AG08395 (cell line): ENCODE measurements at regions not wholly inside any gene's neighbourhood (a gene's known extent, or its start where the extent isn't known, plus 50 kb on each side); places are given as distances from the start of the nearest gene placed in this dataset.

Experiments
- DNase-seq: peaks from one replicate; pipeline ENCODE4 v3.0.0; 2012; ENCODE audit warnings: mixed read lengths, low spot score

DNA sequence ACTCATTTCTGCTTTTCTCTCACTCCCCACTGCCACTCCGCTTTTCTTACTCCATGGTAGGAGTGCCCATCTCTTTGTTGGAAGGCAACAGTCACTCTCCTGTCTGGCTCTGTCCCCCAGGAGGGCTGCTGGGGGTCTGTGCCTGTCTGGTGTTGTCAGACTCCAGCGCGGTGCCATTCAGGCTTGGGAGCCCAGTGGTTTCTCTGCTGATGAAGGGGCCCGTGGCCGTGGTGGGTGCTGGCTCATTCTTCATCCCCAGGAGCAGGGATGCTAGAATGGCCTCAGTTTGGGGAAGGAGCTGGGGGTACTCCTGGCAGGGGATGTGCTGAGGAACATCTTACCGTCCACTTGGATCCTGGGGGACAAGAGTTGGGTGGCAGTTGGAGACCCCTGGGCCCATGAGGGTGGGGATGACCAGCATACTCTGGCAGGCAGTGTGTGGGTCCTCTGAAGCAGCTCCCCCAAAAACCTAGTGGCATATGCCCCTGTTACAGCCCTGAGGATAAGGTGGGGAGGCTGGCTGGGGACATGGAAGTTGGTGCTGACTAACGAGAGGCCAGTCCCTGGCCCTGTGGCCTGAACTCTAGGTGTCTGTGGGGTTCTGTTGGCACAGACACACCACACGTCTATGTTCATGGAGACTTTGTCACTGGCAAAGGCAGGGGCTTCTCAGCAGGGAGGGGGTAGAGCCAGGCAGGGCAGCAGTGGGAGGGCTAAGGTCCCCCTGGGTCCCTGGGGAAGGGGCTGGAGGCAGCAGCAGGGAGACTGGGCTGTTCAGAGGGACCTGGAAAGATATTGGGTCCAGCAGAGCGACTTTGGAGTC lies 102.8 kb upstream of the RET start:
- DNase-seq: no peak

DNA sequence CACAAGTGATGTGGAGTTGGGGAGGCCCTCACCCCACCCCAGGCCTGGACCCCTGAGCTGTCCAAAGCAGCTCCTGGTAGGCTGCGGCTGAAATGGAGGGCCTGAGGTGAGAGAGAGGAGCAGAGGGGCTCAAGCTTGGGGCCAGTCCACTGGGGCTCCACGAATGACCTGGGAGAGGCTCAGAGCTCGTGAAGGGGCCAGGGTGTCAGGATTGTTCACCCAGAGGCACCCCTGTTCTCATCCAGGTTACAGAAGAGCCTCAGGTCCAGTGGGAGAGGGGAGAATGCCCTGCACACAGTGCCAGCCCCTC lies 102.2 kb upstream of the RET start:
- no peak for DNase-seq

DNA sequence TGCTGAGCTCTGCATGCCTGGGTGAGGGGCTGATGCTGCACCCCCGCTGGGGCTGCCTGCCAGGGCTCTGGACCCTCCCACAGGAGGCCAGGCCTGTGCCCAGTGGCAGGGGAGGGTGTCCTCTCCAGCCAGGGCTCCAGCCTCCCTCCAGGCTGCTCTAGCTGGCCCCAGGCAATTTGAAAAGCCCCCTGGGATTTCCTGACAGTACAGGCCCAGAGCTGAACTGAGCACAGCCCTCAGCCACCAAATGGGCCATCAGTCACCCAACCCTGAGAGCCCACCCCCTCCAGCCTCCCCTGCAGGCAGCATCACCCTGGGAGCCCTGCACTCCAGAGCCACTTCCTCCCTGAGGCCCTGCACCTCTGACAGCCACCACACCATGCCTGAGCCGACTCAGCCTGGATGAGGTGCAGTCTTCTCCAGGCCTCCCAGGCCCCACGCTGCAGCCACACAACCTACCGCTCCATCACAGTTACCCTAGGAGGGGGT lies 101.8 kb upstream of the RET start:
- no peak for DNase-seq

DNA sequence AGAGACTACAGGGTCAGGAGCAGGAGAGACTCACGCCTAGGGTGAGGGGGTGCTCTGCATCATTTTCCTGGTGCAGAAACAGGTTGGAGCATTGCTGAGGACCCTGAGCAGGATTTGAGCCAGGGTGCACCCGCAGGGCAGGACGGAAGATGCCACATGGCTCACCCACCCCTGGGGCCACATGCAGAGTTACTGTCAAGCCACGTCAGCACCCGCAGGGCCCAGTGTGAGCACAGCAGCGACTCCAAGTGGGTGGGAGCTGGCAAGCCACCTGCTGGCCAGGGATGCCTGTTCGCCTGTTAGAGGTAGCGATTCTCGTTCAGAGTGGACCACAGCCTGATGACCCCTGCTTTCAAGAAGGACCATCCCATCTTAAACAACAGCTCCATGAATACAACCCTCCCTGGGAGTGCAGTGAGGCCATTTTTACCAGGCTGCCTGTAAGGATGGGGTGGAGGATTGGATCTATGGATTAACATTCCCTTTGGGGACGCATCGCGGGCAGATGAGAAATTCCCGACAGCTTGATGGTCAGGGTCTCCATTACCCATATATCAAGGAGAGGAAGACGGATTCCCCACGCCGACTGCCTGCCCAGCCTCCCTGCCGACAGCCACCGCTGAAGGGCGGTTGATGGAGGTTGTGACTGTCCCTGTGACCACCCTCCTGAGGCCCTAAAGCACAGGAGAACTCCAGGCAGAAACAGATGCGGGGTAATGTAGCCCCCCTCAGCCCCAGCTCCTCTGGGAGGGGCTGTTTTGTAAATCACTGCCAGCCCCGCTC lies 101.1 kb upstream of the RET start:
- DNase-seq: no peak

DNA sequence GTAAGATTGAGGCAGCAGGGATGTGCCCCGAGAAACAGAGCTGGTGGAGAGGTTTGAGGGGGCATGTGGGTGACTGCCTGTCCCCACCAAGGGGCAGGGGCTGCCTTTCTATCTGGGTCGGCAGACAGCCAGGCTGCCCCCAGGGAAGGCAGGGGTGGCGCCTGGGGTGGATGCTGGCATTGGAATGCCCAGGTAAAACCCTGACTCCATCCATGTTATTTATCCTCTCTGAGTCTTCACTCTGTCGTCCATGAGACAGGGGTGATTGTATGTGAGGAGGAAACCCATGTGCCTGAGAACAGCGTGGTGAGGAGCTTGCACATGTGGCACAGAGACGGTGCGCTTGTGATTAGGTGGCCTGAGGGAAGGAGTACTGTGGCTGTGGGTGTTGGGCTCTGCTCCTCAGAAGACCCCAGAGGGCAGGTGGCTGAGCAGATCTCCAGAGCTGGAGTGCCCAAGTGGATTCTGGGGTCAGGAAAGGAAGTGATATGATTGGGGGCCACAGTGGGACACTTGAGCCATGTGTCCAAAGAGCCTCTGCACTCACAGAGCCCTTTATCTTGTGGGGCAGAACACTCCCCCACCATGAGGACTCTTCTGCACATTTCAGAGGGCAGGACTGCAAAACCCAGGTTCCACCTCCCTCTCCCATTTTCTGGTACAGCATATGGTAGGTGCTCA lies 100.4 kb upstream of the RET start:
- DNase-seq: no peak

DNA sequence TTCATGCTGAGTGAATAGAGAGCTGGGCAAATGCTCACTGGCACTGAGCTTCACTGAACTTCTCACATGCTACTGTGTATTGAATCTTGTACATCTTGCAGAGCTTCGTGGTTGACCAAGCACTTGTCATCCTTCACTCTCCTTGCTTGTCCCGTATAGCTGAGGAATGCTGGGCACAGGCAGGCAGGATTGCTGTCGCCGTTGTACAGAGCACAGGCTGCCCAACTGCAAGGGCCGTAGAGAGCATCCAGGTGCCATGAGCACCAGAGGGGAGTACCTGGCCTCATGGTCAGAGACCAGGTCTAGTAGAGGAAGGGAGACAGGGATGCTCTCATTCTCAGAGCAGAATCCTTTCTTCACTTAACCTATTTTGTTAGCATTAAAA lies 99.8 kb upstream of the RET start:
- no peak for DNase-seq

DNA sequence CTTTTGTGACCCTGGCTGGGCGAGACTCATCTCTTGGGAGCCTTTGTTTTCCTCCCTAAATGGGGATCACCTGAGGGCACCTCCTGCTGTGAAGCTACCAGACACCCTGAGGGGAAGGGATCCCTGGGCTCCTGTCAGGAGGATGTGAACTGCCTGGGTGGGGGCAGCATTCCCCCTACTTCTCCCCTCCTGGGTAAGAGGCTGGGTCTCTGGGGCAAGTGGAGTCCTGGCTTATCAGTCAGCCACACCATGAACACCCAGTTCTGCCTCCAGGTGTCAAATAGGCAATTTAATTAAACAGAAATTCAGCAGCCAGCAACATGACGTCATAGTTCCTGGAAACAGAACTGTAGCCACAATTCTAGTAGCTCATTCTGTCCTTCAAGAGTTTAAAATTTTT lies 97.7 kb upstream of the RET start:
- DNase-seq: no peak

DNA sequence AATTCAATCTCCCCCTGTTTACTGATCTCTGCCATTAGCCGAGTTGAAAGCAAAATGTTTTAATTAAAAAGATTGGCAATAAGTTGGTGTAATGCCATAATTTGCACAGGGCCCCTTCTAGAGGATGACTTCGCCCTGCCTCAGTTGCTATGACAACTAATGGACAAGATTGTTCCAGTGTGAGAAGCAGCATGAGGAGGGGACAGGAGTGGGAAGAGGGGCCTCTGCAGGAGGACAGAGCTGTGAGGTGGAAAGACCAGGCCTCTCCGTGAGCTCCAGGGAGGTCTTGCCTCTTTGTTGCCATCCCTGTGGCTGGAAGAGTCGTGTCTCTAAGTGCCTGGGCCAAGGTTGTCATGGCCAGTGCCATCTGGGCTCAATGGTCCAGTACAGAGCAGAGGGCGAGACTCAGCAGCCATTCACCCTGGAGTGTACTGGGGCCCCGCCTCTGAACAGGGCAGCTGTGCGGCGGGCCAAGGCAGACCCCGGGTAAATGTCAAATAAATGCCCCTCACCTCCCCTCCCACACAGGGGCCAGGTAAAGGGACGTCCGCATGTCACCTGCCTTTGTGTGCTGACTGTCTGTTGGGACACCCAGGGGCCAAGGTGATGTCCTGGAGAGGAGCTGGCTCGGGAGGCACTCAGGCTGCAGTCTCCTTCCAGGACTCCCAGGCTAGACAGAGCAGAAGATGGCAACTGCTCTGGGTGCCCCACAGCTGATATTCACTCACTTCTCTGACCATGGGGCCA lies 97.0 kb upstream of the RET start:
- no peak for DNase-seq

DNA sequence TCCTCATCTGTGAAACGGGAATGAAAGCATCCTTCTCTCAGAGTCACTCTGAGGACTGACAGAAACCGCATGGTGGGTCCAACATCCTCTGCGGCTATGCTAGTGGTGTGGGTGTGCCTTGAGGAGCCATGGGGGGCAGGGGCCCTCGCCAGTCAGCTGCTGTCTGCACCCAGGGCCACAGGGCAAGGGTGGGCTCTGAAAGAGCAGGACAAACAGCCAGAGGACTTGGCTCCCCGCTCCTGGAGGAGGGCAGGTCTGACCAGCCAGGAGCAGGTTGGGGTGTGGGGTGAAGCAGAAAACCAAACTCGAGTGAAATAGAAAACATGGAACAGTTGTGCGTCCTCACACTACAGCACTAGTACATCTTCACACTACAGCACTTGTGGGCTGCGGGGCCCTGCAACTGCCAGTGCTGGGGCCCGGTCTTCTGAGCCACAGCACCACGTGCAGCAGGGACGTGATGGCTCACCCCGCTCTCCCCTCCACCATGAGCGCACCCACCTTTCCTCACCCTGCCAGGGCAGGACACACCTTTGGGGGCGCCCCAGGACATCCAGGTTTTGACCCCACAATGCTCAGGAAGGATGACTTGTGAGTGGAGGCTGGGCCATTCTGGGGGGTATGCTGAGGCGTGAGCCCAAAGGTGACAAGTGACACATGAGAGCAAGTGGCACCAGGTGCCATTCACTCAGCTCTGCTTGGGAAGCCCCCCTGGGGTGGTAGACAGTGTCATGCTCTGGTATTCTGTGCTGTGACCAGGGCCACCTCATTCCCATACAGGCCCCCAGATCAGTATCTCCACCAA lies 96.1 kb upstream of the RET start:
- DNase-seq: no peak

DNA sequence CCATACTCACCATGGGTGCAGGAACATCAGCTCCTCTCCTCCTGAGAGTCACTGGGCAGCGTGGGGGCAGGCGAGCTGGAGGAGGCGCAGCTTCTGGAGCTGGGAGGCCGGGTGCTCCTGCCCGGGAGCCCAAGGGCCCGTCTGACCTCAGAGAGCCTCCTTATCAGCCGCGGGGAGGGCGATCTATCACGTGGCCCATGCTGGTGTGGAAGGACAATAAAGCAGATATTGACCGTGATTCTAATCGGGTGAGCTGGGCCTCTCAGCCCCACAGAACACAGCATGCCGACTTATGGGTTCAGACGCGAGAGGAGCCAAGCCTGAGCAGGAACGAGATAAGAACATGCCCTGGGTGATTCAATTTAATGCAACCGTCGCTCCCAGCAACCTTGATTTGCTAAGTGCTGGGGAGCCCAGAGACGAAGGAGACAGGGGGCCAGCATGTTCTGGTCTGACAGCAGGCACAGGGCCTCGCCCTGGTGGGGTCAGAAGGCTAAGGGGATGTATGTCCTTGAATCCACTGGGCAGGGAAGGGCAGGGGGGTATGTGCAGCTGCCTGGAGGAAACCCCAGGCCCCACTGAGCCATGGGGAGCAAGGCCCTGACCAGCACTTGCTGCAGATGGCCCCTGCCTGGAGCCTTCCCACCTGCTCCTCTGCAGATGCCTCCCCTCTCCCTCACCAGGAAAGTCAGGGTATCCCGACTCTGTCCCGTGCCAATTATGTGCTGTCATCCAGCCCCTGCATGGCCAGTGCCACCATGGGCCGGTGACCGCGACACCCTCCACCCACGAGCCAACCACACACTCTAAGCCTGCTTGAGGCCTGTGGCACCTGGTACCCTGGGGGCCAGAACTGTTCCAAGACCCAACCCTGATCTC lies 95.3 kb upstream of the RET start:
- DNase-seq: no peak

DNA sequence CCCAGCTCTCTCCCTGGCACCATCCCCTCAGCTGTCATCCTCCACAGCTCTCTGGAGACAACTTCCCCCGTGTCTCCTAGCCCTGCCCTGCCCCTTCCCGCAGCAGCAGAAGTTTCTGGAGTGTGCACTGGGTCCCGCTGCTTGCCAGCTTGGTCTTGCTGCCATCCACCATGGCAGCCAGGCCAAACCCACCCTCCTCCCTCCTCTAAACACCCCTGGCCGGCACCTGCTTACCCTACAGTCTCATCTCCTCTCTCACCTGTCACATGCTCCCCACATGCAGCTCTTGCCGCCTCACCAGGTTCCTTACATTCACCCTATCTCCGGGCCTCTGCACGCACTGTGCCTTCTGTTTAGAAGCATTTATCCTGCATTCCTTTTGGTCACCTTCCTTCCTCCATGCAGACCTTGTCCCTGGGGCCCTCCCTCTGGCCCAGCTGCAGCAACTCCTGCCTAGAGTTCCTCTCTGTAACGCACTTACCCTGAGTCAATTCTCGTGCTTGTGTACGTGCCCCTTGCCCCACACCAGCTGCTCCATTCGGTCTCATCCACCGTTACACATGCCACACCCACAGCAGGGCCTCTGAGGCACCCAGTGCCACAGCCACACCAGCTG lies 93.9 kb upstream of the RET start:
- no peak for DNase-seq

DNA sequence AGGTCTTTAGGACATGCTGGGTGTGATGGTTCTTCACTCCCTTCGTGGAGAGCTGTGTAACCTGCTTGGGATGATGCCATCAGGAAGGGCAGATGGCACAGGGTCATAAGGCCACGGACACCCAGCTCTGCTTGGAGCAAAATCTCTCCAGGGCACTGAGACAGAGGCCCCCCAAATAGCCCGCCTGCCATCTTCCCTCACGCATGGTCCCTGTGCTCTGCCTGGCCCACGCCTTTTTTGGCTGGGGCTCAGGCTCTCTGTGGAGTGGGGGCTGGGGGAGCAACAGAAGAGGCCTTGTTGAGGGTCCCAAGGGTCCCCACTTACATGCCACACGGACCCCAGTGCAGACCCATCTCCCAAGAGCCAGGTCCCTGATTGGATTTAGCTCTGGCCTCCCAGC lies 93.3 kb upstream of the RET start:
- no peak for DNase-seq

DNA sequence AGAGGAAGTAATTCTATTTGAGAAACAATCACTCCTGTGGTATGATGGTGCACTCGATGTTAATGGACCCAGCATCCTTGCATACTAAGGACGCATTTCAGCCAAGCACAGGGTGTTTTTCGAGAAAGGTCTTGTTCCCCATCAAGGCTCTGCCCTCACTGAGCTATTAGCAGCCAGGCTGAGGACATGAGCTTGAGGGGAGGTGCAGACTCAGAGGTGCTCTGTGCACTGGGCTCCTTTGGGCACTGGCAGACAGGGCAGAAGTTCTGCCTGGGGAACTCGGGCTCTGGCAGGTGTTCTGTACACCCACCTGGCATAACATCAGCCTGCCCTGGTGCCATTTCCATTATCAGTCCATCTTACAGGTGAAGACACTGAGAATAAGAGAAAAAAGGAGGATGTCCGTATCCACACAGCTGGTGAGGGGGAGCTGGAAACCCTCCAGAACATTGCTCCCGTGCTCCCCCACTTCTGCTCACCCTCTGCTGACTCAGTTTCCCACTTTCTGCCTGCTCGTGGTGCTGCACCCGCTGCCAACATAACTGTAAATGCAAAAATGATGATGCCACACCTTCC lies 92.7 kb upstream of the RET start:
- no peak for DNase-seq

DNA sequence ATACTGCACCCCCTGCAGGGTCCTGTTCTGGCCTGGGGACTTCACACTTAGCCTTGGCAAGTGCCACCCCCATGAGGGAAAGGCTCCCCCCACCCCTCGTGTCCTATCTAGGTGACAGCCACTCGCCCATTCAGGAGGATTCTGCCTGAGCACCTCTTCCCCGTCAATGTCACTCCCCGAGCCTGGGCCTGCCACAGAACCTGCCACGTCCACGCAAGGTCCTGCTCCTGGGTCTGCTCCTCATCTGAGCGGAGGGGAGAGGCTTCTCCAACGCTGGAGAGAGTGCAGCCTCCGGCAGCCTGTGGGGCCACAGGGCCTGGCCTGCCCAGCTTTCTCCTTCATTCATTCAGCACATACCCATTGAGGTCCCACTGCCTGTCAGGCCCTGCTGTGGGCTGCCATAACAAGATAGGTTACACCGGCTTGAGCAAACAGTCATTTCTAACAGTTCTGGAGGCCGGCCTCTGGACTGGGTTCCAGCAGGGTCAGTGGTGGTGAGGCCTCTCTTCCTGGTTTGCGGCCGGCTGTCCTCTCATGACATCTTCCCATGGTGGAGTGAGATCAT lies 92.0 kb upstream of the RET start:
- DNase-seq: no peak

DNA sequence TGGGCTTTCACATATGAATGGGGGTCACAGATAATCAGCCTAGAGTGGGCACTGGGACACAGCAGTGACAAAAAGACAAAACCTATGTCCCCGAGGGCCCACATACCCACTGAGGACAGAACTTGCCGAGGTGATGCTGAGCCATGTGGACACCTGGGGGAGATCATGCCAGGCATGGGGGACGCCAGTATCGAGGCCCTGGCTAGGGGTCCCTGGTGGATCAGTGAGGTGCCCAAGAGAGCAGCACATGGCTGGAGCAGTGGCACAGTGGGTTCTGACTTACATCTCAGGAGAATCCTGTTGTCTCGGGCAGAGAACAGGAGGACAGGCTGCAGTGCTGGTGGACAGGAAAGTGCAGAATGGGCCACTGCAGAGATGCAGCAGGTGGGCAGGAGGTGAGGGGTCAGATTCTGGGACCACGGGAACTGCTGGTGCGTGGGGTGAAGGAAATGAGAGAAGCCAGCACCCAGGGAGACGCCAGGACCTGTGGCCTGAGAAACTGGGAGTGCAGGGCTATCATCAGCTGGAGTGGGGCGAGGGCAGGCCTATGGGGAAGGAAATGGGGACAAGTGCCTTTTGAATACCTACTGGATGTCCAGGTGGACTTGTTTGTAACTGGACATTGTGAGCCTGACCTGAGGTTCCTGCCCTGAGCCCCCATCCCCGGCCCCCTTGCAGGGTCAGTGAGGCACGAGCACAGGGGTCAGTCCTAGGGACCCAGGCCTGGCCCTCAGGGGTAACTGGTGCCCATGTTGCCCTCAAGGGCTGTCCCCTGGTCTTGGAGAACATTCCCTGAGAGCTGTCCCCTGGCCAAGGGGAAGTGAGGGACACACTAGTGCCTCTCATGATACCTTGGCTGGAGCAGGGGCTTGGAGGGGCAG lies 91.2 kb upstream of the RET start:
- DNase-seq: no peak

DNA sequence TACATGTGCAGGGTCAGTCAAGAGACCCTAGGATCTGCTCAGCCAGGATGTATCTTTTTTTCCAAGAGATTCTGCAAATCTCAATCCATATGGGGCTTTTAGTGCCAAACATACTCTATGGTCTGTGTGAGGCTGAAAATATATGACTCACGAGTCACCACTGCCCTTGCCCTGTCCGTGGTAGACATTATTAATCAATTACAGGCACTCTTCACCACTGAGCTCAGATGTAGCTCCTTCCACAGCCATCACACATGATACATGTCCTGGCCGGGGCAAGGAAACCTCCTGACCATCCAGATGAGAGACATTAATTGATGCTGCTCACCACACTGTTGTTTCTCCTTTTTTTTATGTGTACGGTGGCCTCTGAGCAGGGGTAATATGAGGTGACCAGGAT lies 90.2 kb upstream of the RET start:
- no peak for DNase-seq

DNA sequence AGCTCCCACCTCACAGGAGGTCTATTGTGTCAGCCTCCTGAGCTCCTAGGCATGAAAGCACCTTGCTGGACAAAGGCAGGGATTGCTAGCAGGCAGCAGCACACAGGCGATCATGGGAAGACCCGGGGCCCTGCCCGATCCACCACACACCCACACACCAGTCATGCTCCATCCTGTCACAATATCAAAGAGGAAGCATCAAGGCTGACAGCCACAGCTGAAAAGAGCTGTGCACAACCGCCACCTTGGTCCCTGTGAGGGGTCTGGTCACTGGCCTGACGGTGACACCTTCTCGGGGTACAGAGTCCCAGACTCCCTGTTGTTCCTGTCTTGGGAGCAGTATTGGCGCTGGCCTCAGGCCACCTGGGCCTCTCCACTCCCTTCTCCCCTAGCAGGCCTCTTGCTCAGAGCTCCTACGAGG lies 89.7 kb upstream of the RET start:
- no peak for DNase-seq

DNA sequence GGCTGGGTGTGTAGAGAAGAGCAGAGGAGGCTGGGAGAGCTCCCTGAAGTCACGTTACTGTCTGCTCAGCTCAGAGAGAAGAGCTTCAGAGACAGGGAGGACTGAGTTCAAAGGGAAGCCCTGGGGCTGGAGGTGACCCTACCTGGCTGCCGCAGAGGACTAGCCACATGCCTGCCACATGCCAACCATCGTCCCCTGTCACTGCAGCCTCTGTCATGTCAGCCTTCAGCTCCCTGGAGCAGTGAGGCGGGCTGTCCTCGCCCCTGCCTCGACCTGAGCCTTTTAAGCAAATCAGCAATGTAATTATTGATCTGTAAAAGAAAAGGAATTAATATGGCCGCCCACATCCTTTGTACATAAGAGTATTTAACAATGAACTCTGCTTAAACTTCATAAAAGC lies 89.3 kb upstream of the RET start:
- DNase-seq: no peak
